GM12878 (cell line): ENCODE measurements at regions not wholly inside any gene's neighbourhood (a gene's known extent, or its start where the extent isn't known, plus 50 kb on each side); places are given as distances from the start of the nearest gene placed in this dataset.

Experiments used
- CTCF ChIP-seq, 3 experiments: IDR thresholded peaks in 2 of 3; conservative IDR thresholded peaks in 1 of 3; 2 replicates each; pipeline ENCODE4 v1.5.1; 2011; ENCODE audit warnings: low read depth in 3 of 3, low read length in 3 of 3, mild to moderate bottlenecking in 3 of 3, control low read depth in 2 of 3, moderate library complexity in 2 of 3, inconsistent platforms in 1 of 3, mixed read lengths in 1 of 3; ENCODE audit not compliant: control insufficient read depth in 2 of 3, insufficient read depth in 1 of 3; ENCODE audit errors: extremely low read depth in 1 of 3
- RFX5 ChIP-seq: IDR thresholded peaks from 2 replicates; pipeline ENCODE4 v1.6.1; 2011; ENCODE audit warnings: low read depth, low read length, improper control_type of control experiment
- SIX5 ChIP-seq: IDR thresholded peaks from 2 replicates; pipeline ENCODE4 v1.6.1; 2011; ENCODE audit warnings: mild to moderate bottlenecking, low read depth, low read length, moderate library complexity; ENCODE audit not compliant: severe bottlenecking

GRCh38 chr20:61139031-61139430, 113.0 kb upstream of the CDH4 start:
- TF ChIP-seq CTCF (IDR thresholded peaks at IDR 0.05 in 2 of 3, conservative IDR thresholded peaks at IDR 0.05 in 1 of 3; ENCODE audit: control insufficient read depth in 2 of 3, extremely low read depth in 1 of 3, insufficient read depth in 1 of 3, low read depth in 3 of 3, low read length in 3 of 3) (no peak), RFX5 (no peak), SIX5 (no peak)
